ENCODE measurements at regions not wholly inside any gene's neighbourhood (a gene's known extent, or its start where the extent isn't known, plus 50 kb on each side); places are given as distances from the start of the nearest gene placed in this dataset.

- TF ChIP-seq CTCF (IDR thresholded peaks at IDR 0.05; ENCODE audit: unreplicated experiment), result no peak
- Mint-ChIP-seq H3K36me3 (ENCODE audit: insufficient read depth) (peaks cover 3% of the 10 kb centered on the region), H3K4me1 (ENCODE audit: low read depth) (no peaks in the 10 kb centered on the region), H3K27me3 (peaks cover 29% of the 10 kb centered on the region), H3K4me3 (ENCODE audit: low read depth) (no peak overlapping the region), H3K27ac (no peak overlapping the region), H3K9me3 (ENCODE audit: low read depth) (peaks cover 5% of the 10 kb centered on the region)
- DNase-seq (ENCODE audit: low spot score, unreplicated experiment), result no peak
Measured at GRCh38 chr15:70569714-70570231, 193.6 kb downstream of the UACA start.

- Mint-ChIP-seq H3K27me3 (peaks cover 30% of the 10 kb centered on the region), H3K4me3 (ENCODE audit: low read depth) (no peak overlapping the region), H3K36me3 (ENCODE audit: insufficient read depth) (peaks cover 2% of the 10 kb centered on the region), H3K27ac (no peak overlapping the region), H3K4me1 (ENCODE audit: low read depth) (no peaks in the 10 kb centered on the region), H3K9me3 (ENCODE audit: low read depth) (peaks cover 3% of the 10 kb centered on the region)
- peak; percentile 38 for TF ChIP-seq CTCF (IDR thresholded peaks at IDR 0.05; ENCODE audit: unreplicated experiment)
- no peak for DNase-seq (ENCODE audit: low spot score, unreplicated experiment)
Measured at GRCh38 chr15:70569091-70569713, 194.2 kb downstream of the UACA start.

- Mint-ChIP-seq H3K36me3 (ENCODE audit: insufficient read depth) (no peaks in the 10 kb centered on the region), H3K4me3 (ENCODE audit: low read depth) (no peak overlapping the region), H3K27ac (no peak overlapping the region), H3K9me3 (ENCODE audit: low read depth) (no peaks in the 10 kb centered on the region), H3K27me3 (peaks cover 34% of the 10 kb centered on the region), H3K4me1 (ENCODE audit: low read depth) (no peaks in the 10 kb centered on the region)
- DNase-seq (ENCODE audit: low spot score, unreplicated experiment), result no peak
- TF ChIP-seq CTCF (IDR thresholded peaks at IDR 0.05; ENCODE audit: unreplicated experiment), result no peak
Measured at GRCh38 chr15:70566989-70567388, 196.4 kb downstream of the UACA start.

GRCh38 chr15:70566047-70566835, 197.1 kb downstream of the UACA start:
- no peak for TF ChIP-seq CTCF (IDR thresholded peaks at IDR 0.05; ENCODE audit: unreplicated experiment)
- DNase-seq (ENCODE audit: low spot score, unreplicated experiment), result no peak
- Mint-ChIP-seq H3K4me3 (ENCODE audit: low read depth) (no peak overlapping the region), H3K27ac (no peak overlapping the region), H3K36me3 (ENCODE audit: insufficient read depth) (no peaks in the 10 kb centered on the region), H3K4me1 (ENCODE audit: low read depth) (no peaks in the 10 kb centered on the region), H3K27me3 (peaks cover 42% of the 10 kb centered on the region), H3K9me3 (ENCODE audit: low read depth) (no peaks in the 10 kb centered on the region)

- Mint-ChIP-seq H3K9me3 (ENCODE audit: low read depth) (no peaks in the 10 kb centered on the region), H3K4me3 (ENCODE audit: low read depth) (no peak overlapping the region), H3K36me3 (ENCODE audit: insufficient read depth) (no peaks in the 10 kb centered on the region), H3K27me3 (peaks cover 43% of the 10 kb centered on the region), H3K4me1 (ENCODE audit: low read depth) (no peaks in the 10 kb centered on the region), H3K27ac (no peak overlapping the region)
- DNase-seq (ENCODE audit: low spot score, unreplicated experiment), result no peak
- TF ChIP-seq CTCF (IDR thresholded peaks at IDR 0.05; ENCODE audit: unreplicated experiment), result no peak
Measured at GRCh38 chr15:70563561-70564095, 199.7 kb downstream of the UACA start.

Measured in progenitor cell of endocrine pancreas (in vitro differentiated cells).